Testis (tissue), 2 donors: ENCODE measurements at regions not wholly inside any gene's neighbourhood (a gene's known extent, or its start where the extent isn't known, plus 50 kb on each side); places are given as distances from the start of the nearest gene placed in this dataset.
A peak's percentile ranks its signal among the peaks of the same experiment; 100 is the strongest.
"Not testable (repeated sequence)": the region's sequence is repeated elsewhere in the genome, so short reads cannot be mapped to it uniquely, and the experiment has no call there.

Experiments used
- DNase-seq: peaks from one replicate; pipeline ENCODE4 v3.0.0-alpha.2; 2019
- H3K27ac ChIP-seq, 2 donors: fragments of 200-600 bp; sonication (generic); one replicate each; pipeline ENCODE4 v1.5.1; 2019
- H3K27me3 ChIP-seq: fragments of 200-600 bp; sonication (generic); one replicate; pipeline ENCODE4 v1.5.1; 2019
- H3K36me3 ChIP-seq: fragments of 200-600 bp; sonication (generic); one replicate; pipeline ENCODE4 v1.5.1; 2017; ENCODE audit warnings: low read depth; ENCODE audit errors: missing control alignments
- H3K4me1 ChIP-seq: fragments of 200-600 bp; sonication (generic); one replicate; pipeline ENCODE4 v1.5.1; 2019
- H3K4me3 ChIP-seq, 2 donors: fragments of 200-600 bp; sonication (generic); one replicate each; pipeline ENCODE4 v1.5.1; 2017 to 2019
- H3K9me3 ChIP-seq: fragments of 200-600 bp; sonication (generic); one replicate; pipeline ENCODE4 v1.5.1; 2017
- POLR2A ChIP-seq: fragments of 450-650 bp; IDR thresholded peaks from one replicate; pipeline ENCODE4 v1.6.1; 2017; ENCODE audit warnings: antibody characterized with exemption, mild to moderate bottlenecking, moderate library complexity
- WGBS, 2 donors: methylation state at CpG; one replicate each; pipeline ENCODE4 v1.1.5; 2018; 5-methylcytosine and 5-hydroxymethylcytosine counted together
- intact Hi-C: fragments of 100-400 bp; cut with DNase I; formaldehyde crosslinking; loops from one replicate; pipeline ENCODE4 v1.15.1; 2023; ENCODE audit warnings: low total_unique reads
- TF ChIP-seq, protein P1 (sequence below), 3 experiments: fragments of 450-650 bp in 2 of 3; fragments of 200-600 bp in 1 of 3; sonication (generic) in 1 of 3; IDR thresholded peaks; one replicate each; pipeline ENCODE4 v1.5.1; 2016 to 2019; ENCODE audit warnings: antibody characterized with exemption in 3 of 3, mild to moderate bottlenecking in 2 of 3, moderate library complexity in 1 of 3

DNA sequence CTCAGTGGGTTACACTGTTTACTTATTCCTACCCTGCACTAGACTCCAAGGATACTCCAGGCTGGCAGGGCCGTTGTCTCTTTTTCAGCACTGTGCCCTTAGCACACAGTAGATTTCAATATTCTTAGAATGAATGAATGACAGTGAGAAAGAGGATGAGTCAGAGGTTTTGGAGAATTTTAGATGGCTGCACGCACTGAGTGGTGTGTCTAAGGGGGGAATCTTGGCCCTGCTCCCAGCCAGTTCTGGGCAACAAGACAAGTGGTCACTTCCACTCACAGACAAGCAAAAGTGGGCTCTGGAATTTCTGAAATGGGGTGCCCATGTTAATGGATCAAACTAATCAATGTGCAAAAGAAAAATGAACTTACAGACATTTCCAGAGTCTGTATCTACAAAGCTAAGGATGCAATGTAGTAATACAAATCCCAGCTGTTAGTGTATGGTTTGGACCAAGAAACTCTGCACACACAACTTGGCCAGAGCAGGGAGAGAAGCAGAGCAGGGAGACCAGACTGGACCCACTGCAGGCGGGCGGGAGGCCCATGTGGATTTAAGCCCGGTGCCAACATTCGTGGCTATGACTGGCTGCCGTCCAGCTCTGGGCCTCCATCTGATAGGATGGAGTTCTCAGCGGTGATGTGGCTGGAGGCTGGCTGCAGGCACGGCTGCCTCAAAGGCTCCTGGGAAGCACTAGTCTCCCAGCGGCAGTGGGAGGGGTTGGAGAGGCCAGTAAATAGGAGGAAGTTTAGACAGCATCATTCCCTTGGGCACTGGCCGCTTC lies 95.6 kb upstream of the CDYL2 start:
- Histone ChIP-seq H3K36me3 (no peaks in the 10 kb centered on the region), H3K9me3 (no peaks in the 10 kb centered on the region), H3K4me3 (no peak overlapping the region), H3K27me3 (no peaks in the 10 kb centered on the region), H3K27ac (no peak overlapping the region), H3K4me1 (peaks cover 4% of the 10 kb centered on the region)
- peak; percentile 86 for DNase-seq
- no peak for TF ChIP-seq POLR2A
- TF ChIP-seq, protein P1, sequence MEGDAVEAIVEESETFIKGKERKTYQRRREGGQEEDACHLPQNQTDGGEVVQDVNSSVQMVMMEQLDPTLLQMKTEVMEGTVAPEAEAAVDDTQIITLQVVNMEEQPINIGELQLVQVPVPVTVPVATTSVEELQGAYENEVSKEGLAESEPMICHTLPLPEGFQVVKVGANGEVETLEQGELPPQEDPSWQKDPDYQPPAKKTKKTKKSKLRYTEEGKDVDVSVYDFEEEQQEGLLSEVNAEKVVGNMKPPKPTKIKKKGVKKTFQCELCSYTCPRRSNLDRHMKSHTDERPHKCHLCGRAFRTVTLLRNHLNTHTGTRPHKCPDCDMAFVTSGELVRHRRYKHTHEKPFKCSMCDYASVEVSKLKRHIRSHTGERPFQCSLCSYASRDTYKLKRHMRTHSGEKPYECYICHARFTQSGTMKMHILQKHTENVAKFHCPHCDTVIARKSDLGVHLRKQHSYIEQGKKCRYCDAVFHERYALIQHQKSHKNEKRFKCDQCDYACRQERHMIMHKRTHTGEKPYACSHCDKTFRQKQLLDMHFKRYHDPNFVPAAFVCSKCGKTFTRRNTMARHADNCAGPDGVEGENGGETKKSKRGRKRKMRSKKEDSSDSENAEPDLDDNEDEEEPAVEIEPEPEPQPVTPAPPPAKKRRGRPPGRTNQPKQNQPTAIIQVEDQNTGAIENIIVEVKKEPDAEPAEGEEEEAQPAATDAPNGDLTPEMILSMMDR (IDR thresholded peaks at IDR 0.05): no peak
- 34 to 54% methylated on average over 11 of the region's 11 CpGs for WGBS, 2 donors
- intact Hi-C loops: no loop called here

DNA sequence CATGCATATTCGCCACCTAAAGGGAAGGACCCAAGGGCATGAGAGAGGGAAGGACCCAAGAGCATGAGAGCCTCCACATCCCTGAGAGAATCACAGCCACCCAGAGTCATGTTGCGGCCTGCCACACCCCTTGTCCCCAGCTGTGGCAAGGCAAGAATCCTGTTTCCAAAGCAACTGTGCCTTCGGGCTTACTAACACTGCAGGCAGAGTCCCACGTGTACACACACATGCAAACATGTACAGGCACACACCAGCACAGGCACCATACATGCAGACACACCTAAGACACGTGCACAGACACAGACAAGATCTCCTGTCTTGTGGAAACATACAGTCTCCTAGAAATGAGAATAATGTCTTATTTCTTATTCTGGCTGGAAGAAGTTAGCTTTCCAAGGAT lies 92.4 kb upstream of the CDYL2 start:
- Histone ChIP-seq H3K27me3 (no peaks in the 10 kb centered on the region), H3K27ac (no peak overlapping the region), H3K9me3 (no peaks in the 10 kb centered on the region), H3K4me3 (no peak overlapping the region), H3K4me1 (peaks cover 4% of the 10 kb centered on the region), H3K36me3 (no peaks in the 10 kb centered on the region)
- no peak for DNase-seq
- WGBS, 2 donors: 91 to 93% methylated on average over 2 to 5 of the region's 5 CpGs
- TF ChIP-seq, protein P1 (IDR thresholded peaks at IDR 0.05): no peak
- TF ChIP-seq POLR2A: no peak
- intact Hi-C loops: no loop called here

DNA sequence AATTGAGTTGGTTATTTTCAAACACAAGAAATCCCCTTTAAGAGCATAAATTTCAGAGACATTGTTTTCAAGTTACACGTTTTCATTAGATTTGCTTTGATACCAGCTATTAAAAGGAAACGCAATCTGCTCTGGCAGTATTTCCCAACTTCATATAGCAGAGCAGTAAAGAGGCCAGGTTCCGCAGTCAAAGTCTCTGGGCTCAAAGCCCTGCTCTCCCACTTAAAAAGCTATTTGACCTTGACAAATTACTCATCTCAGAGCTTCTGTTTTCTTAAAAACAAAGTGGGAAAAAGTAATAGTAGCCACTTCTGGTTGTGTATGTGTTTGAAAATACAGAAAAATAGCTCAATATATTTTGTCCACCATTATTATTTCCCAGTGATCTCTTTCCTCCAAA lies 89.7 kb upstream of the CDYL2 start:
- Histone ChIP-seq H3K27me3 (no peaks in the 10 kb centered on the region), H3K4me1 (no peaks in the 10 kb centered on the region), H3K9me3 (no peaks in the 10 kb centered on the region), H3K4me3 (no peak overlapping the region), H3K36me3 (no peaks in the 10 kb centered on the region), H3K27ac (no peak overlapping the region)
- DNase-seq: no peak
- no peak for TF ChIP-seq POLR2A
- TF ChIP-seq, protein P1 (IDR thresholded peaks at IDR 0.05): no peak
- intact Hi-C loops: no loop called here
- WGBS, 2 donors: 27 to 36% methylated on average over 3 of the region's 3 CpGs

DNA sequence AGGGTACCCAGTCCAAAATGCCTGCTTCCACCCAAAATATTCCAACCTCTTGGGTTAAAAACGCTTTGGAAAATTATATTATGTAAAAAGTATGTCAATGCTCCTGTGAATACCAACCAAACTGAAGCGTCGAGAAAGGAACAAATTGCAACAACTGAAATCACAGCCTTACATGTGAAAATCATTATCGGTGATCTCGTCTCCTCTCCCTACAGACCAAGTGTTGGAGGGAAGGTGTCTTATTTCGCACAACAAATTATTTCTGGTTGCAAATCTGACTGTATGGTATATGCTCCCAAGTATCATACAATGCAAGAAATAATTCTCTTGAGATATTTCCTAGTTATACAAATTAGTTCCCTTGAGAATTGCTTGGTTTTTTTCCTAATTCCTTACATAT lies 89.3 kb upstream of the CDYL2 start:
- H3K9me3 ChIP-seq: no peaks in the 10 kb centered on the region
- H3K27ac ChIP-seq: no peak overlapping the region
- no peaks in the 10 kb centered on the region for H3K27me3 ChIP-seq
- DNase-seq: no peak
- H3K36me3 ChIP-seq: no peaks in the 10 kb centered on the region
- TF ChIP-seq POLR2A: no peak
- TF ChIP-seq, protein P1 (IDR thresholded peaks at IDR 0.05): no peak
- intact Hi-C loops: no loop called here
- WGBS, 2 donors: 69 to 77% methylated on average over 6 of the region's 6 CpGs
- H3K4me1 ChIP-seq: no peaks in the 10 kb centered on the region
- H3K4me3 ChIP-seq: no peak overlapping the region

DNA sequence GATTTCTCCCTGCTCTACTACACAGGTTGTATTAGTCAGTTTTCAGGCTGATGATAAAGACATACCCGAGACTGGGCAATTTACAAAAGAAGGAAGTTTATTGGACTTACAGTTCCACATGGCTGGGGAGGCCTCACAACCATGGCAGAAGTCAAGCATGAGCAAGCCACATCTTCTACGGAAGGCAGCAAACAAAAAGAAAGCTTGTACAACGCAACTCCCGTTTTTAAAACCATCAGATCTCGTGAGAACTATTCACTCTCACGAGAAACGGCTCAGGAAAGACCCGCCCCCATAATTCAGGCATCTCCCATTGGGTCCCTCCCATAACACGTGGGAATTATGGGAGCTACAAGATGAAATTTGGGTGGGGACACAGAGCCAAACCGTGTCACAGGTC lies 88.0 kb upstream of the CDYL2 start:
- WGBS, 2 donors: 75 to 79% methylated on average over 10 of the region's 10 CpGs
- H3K9me3 ChIP-seq, H3K4me1 ChIP-seq, H3K36me3 ChIP-seq, H3K27ac ChIP-seq, H3K27me3 ChIP-seq, intact Hi-C loops: not testable (repeated sequence)
- peak; percentile 37 for DNase-seq
- H3K4me3 ChIP-seq: peak overlapping the region in 1 of 2 donors; percentile 29
